T-helper 2 cell treated with Interferon-gamma antibody and Interleukin-4, amounts not matched to agents 5 μg/mL and 100 μg/mL, for 36 hours (primary cell): ENCODE measurements at regions not wholly inside any gene's neighbourhood (a gene's known extent, or its start where the extent isn't known, plus 50 kb on each side); places are given as distances from the start of the nearest gene placed in this dataset.

Source experiments
- DNase-seq: peaks from one replicate; pipeline ENCODE4 v3.0.0; 2021; ENCODE audit warnings: low spot score
- H3K27ac Mint-ChIP-seq: one replicate; pipeline ENCODE4 v1.8.0; 2021; ENCODE audit warnings: mild to moderate bottlenecking, mixed read lengths
- H3K27me3 Mint-ChIP-seq: one replicate; pipeline ENCODE4 v1.8.0; 2021; ENCODE audit warnings: low read depth, mixed read lengths
- H3K36me3 Mint-ChIP-seq: one replicate; pipeline ENCODE4 v1.8.0; 2021; ENCODE audit warnings: low read depth, mixed read lengths
- H3K4me1 Mint-ChIP-seq: one replicate; pipeline ENCODE4 v1.8.0; 2021; ENCODE audit warnings: low read depth, mixed read lengths
- H3K4me3 Mint-ChIP-seq: one replicate; pipeline ENCODE4 v1.8.0; 2022; ENCODE audit warnings: mild to moderate bottlenecking, moderate library complexity, mixed read lengths
- H3K9me3 Mint-ChIP-seq: one replicate; pipeline ENCODE4 v1.8.0; 2021; ENCODE audit warnings: mixed read lengths

- H3K9me3 Mint-ChIP-seq, result no peaks in the 10 kb centered on the region
- no peak for DNase-seq
- H3K4me3 Mint-ChIP-seq, result no peak overlapping the region
- no peaks in the 10 kb centered on the region for H3K36me3 Mint-ChIP-seq
- no peaks in the 10 kb centered on the region for H3K27me3 Mint-ChIP-seq
- no peaks in the 10 kb centered on the region for H3K4me1 Mint-ChIP-seq
- no peak overlapping the region for H3K27ac Mint-ChIP-seq
Measured at GRCh38 chr12:41715256-41715655, 429.4 kb downstream of the GXYLT1 start.

GRCh38 chr12:41709463-41710285 lies 435.0 kb downstream of the GXYLT1 start:
- Mint-ChIP-seq H3K27ac (no peak overlapping the region), H3K36me3 (no peaks in the 10 kb centered on the region), H3K27me3 (no peaks in the 10 kb centered on the region), H3K4me3 (no peak overlapping the region), H3K4me1 (no peaks in the 10 kb centered on the region), H3K9me3 (no peaks in the 10 kb centered on the region)
- no peak for DNase-seq

GRCh38 chr12:41709012-41709411 lies 435.7 kb downstream of the GXYLT1 start:
- no peaks in the 10 kb centered on the region for H3K36me3 Mint-ChIP-seq
- H3K27ac Mint-ChIP-seq, result no peak overlapping the region
- H3K4me1 Mint-ChIP-seq, result no peaks in the 10 kb centered on the region
- H3K4me3 Mint-ChIP-seq, result no peak overlapping the region
- no peaks in the 10 kb centered on the region for H3K27me3 Mint-ChIP-seq
- DNase-seq, result no peak
- H3K9me3 Mint-ChIP-seq, result no peaks in the 10 kb centered on the region

- no peak overlapping the region for H3K27ac Mint-ChIP-seq
- no peaks in the 10 kb centered on the region for H3K9me3 Mint-ChIP-seq
- no peak for DNase-seq
- no peaks in the 10 kb centered on the region for H3K36me3 Mint-ChIP-seq
- H3K4me1 Mint-ChIP-seq, result no peaks in the 10 kb centered on the region
- peaks cover 2% of the 10 kb centered on the region for H3K27me3 Mint-ChIP-seq
- no peak overlapping the region for H3K4me3 Mint-ChIP-seq
Measured at GRCh38 chr12:41706376-41706775, 438.3 kb downstream of the GXYLT1 start.

- Mint-ChIP-seq H3K9me3 (no peaks in the 10 kb centered on the region), H3K4me1 (no peaks in the 10 kb centered on the region), H3K27me3 (peaks cover 2% of the 10 kb centered on the region), H3K4me3 (no peak overlapping the region), H3K36me3 (no peaks in the 10 kb centered on the region), H3K27ac (no peak overlapping the region)
- DNase-seq, result no peak
Measured at GRCh38 chr12:41701943-41702601, 442.6 kb downstream of the GXYLT1 start.

GRCh38 chr12:41700940-41701339 lies 443.7 kb downstream of the GXYLT1 start:
- no peak overlapping the region for H3K4me3 Mint-ChIP-seq
- no peaks in the 10 kb centered on the region for H3K36me3 Mint-ChIP-seq
- no peaks in the 10 kb centered on the region for H3K9me3 Mint-ChIP-seq
- H3K27me3 Mint-ChIP-seq, result peaks cover 2% of the 10 kb centered on the region
- no peak overlapping the region for H3K27ac Mint-ChIP-seq
- no peaks in the 10 kb centered on the region for H3K4me1 Mint-ChIP-seq
- no peak for DNase-seq

- no peaks in the 10 kb centered on the region for H3K36me3 Mint-ChIP-seq
- H3K4me3 Mint-ChIP-seq, result no peak overlapping the region
- H3K4me1 Mint-ChIP-seq, result no peaks in the 10 kb centered on the region
- no peaks in the 10 kb centered on the region for H3K9me3 Mint-ChIP-seq
- no peak overlapping the region for H3K27ac Mint-ChIP-seq
- DNase-seq, result no peak
- peaks cover 2% of the 10 kb centered on the region for H3K27me3 Mint-ChIP-seq
Measured at GRCh38 chr12:41699658-41700057, 445.0 kb downstream of the GXYLT1 start.

- Mint-ChIP-seq H3K36me3 (no peaks in the 10 kb centered on the region), H3K27ac (no peak overlapping the region), H3K9me3 (no peaks in the 10 kb centered on the region), H3K4me3 (no peak overlapping the region), H3K4me1 (no peaks in the 10 kb centered on the region), H3K27me3 (no peaks in the 10 kb centered on the region)
- no peak for DNase-seq
Measured at GRCh38 chr12:41697161-41697560, 447.5 kb downstream of the GXYLT1 start.

GRCh38 chr12:41684997-41685396 lies 459.7 kb downstream of the GXYLT1 start:
- H3K27me3 Mint-ChIP-seq, result no peaks in the 10 kb centered on the region
- no peak overlapping the region for H3K27ac Mint-ChIP-seq
- H3K4me3 Mint-ChIP-seq, result no peak overlapping the region
- no peaks in the 10 kb centered on the region for H3K36me3 Mint-ChIP-seq
- no peaks in the 10 kb centered on the region for H3K9me3 Mint-ChIP-seq
- no peaks in the 10 kb centered on the region for H3K4me1 Mint-ChIP-seq
- no peak for DNase-seq

- no peak for DNase-seq
- Mint-ChIP-seq H3K27me3 (no peaks in the 10 kb centered on the region), H3K36me3 (no peaks in the 10 kb centered on the region), H3K27ac (no peak overlapping the region), H3K9me3 (peaks cover 1% of the 10 kb centered on the region), H3K4me1 (no peaks in the 10 kb centered on the region), H3K4me3 (no peak overlapping the region)
Measured at GRCh38 chr12:41683513-41684240, 461.0 kb downstream of the GXYLT1 start.

- H3K9me3 Mint-ChIP-seq, result peaks cover 5% of the 10 kb centered on the region
- H3K27me3 Mint-ChIP-seq, result no peaks in the 10 kb centered on the region
- H3K4me1 Mint-ChIP-seq, result no peaks in the 10 kb centered on the region
- H3K27ac Mint-ChIP-seq, result no peak overlapping the region
- H3K36me3 Mint-ChIP-seq, result no peaks in the 10 kb centered on the region
- DNase-seq, result no peak
- H3K4me3 Mint-ChIP-seq, result no peak overlapping the region
Measured at GRCh38 chr12:41683023-41683422, 461.7 kb downstream of the GXYLT1 start.

GRCh38 chr12:41681898-41682297 lies 462.8 kb downstream of the GXYLT1 start:
- H3K27ac Mint-ChIP-seq, result no peak overlapping the region
- no peak overlapping the region for H3K4me3 Mint-ChIP-seq
- no peak for DNase-seq
- H3K36me3 Mint-ChIP-seq, result no peaks in the 10 kb centered on the region
- peaks cover 5% of the 10 kb centered on the region for H3K9me3 Mint-ChIP-seq
- H3K27me3 Mint-ChIP-seq, result no peaks in the 10 kb centered on the region
- H3K4me1 Mint-ChIP-seq, result no peaks in the 10 kb centered on the region

GRCh38 chr12:41680155-41680554 lies 464.5 kb downstream of the GXYLT1 start:
- Mint-ChIP-seq H3K27ac (no peak overlapping the region), H3K9me3 (peaks cover 5% of the 10 kb centered on the region), H3K4me1 (no peaks in the 10 kb centered on the region), H3K27me3 (no peaks in the 10 kb centered on the region), H3K36me3 (no peaks in the 10 kb centered on the region), H3K4me3 (no peak overlapping the region)
- DNase-seq, result no peak

GRCh38 chr12:41663598-41664265 lies 475.6 kb downstream of the PDZRN4 start:
- Mint-ChIP-seq H3K27me3 (no peaks in the 10 kb centered on the region), H3K36me3 (no peaks in the 10 kb centered on the region), H3K9me3 (no peaks in the 10 kb centered on the region), H3K4me1 (no peaks in the 10 kb centered on the region), H3K27ac (no peak overlapping the region), H3K4me3 (no peak overlapping the region)
- no peak for DNase-seq
